ENCODE measurements at regions not wholly inside any gene's neighbourhood (a gene's known extent, or its start where the extent isn't known, plus 50 kb on each side); places are given as distances from the start of the nearest gene placed in this dataset.

- Histone ChIP-seq H3K27me3 (no peaks in the 10 kb centered on the region), H3K4me1 (no peaks in the 10 kb centered on the region), H3K9me3 (no peaks in the 10 kb centered on the region), H3K36me3 (no peaks in the 10 kb centered on the region), H3K27ac (no peak overlapping the region), H3K4me3 (no peak overlapping the region)
- TF ChIP-seq POLR2A (IDR thresholded peaks at IDR 0.05) (no peak), CTCF (IDR thresholded peaks at IDR 0.05) (no peak)
- WGBS, 4 donors = 68 to 78% (median 73%) methylated on average over 1 of the region's 1 CpG
- DNase-seq (no peak), ATAC-seq (no peak)
- intact Hi-C loops (cut with DNase I) = no loop called here
Measured at GRCh38 chr5:39624268-39624886, 199.6 kb upstream of the DAB2 start.

- DNase-seq (no peak), ATAC-seq (no peak)
- no peak overlapping the region for H3K4me3 ChIP-seq
- TF ChIP-seq CTCF (IDR thresholded peaks at IDR 0.05) (no peak), POLR2A (IDR thresholded peaks at IDR 0.05) (no peak)
- no peaks in the 10 kb centered on the region for H3K27me3 ChIP-seq
- H3K36me3 ChIP-seq = no peaks in the 10 kb centered on the region
- H3K9me3 ChIP-seq = no peaks in the 10 kb centered on the region
- intact Hi-C loops (cut with DNase I) = no loop called here
- 73 to 88% (median 78%) methylated on average over 5 of the region's 5 CpGs for WGBS, 4 donors
- H3K4me1 ChIP-seq = no peaks in the 10 kb centered on the region
- no peak overlapping the region for H3K27ac ChIP-seq
Measured at GRCh38 chr5:39623291-39623865, 198.6 kb upstream of the DAB2 start.

- H3K4me1 ChIP-seq = no peaks in the 10 kb centered on the region
- intact Hi-C loops (cut with DNase I) = no loop called here
- H3K36me3 ChIP-seq = no peaks in the 10 kb centered on the region
- ATAC-seq (no peak), DNase-seq (no peak)
- H3K4me3 ChIP-seq = no peak overlapping the region
- no peaks in the 10 kb centered on the region for H3K9me3 ChIP-seq
- H3K27me3 ChIP-seq = no peaks in the 10 kb centered on the region
- TF ChIP-seq POLR2A (IDR thresholded peaks at IDR 0.05) (no peak), CTCF (IDR thresholded peaks at IDR 0.05) (no peak)
- WGBS, 4 donors = 81 to 89% (median 85%) methylated on average over 6 of the region's 6 CpGs
- no peak overlapping the region for H3K27ac ChIP-seq
Measured at GRCh38 chr5:39622281-39622680, 197.5 kb upstream of the DAB2 start.

GRCh38 chr5:39619168-39619818 is 194.5 kb upstream of the DAB2 start:
- Histone ChIP-seq H3K36me3 (no peaks in the 10 kb centered on the region), H3K27ac (no peak overlapping the region), H3K27me3 (no peaks in the 10 kb centered on the region), H3K4me1 (no peaks in the 10 kb centered on the region), H3K9me3 (no peaks in the 10 kb centered on the region), H3K4me3 (no peak overlapping the region)
- TF ChIP-seq POLR2A (IDR thresholded peaks at IDR 0.05) = no peak
- no peak for TF ChIP-seq CTCF (IDR thresholded peaks at IDR 0.05)
- 70 to 83% (median 77%) methylated on average over 4 of the region's 4 CpGs for WGBS, 4 donors
- no peak for DNase-seq
- ATAC-seq = no peak
- intact Hi-C loops (cut with DNase I) = no loop called here

Data from heart left ventricle (tissue), 16 donors.